Transverse colon (tissue), 4 donors: ENCODE measurements at regions not wholly inside any gene's neighbourhood (a gene's known extent, or its start where the extent isn't known, plus 50 kb on each side); places are given as distances from the start of the nearest gene placed in this dataset.

ENCODE experiments used
- CTCF ChIP-seq, 5 experiments: fragments of 200-600 bp in 3 of 5; fragments of 450-650 bp in 2 of 5; sonication (generic) in 3 of 5; IDR thresholded peaks; 1 replicate in 2 of 5; 2 replicates in 3 of 5; pipeline ENCODE4 v1.5.1; 2016 to 2017; ENCODE audit warnings: antibody characterized with exemption in 5 of 5, inconsistent platforms in 3 of 5, mild to moderate bottlenecking in 2 of 5, moderate library complexity in 1 of 5
- EP300 ChIP-seq: sonication (generic); formaldehyde crosslinking; IDR thresholded peaks from one replicate; pipeline ENCODE4 v1.6.1; 2017; ENCODE audit warnings: antibody characterized with exemption, low read depth
- POLR2A ChIP-seq: fragments of 450-650 bp; IDR thresholded peaks from one replicate; pipeline ENCODE4 v1.6.1; 2016; ENCODE audit warnings: antibody characterized with exemption, mild to moderate bottlenecking, moderate library complexity
- POLR2AphosphoS5 ChIP-seq, 3 donors: sonication (generic); formaldehyde crosslinking; IDR thresholded peaks; one replicate each; pipeline ENCODE4 v1.6.1; 2016; ENCODE audit warnings: antibody characterized with exemption in 3 of 3

- TF ChIP-seq CTCF (IDR thresholded peaks at IDR 0.05) (no peak), POLR2A (no peak), EP300 (no peak), POLR2AphosphoS5 (IDR thresholded peaks at IDR 0.05) (no peak)
Observed at GRCh38 chr5:158033076-158033475, 174.1 kb upstream of the CLINT1 start.
